OCI-LY7 (cell line): ENCODE measurements at regions not wholly inside any gene's neighbourhood (a gene's known extent, or its start where the extent isn't known, plus 50 kb on each side); places are given as distances from the start of the nearest gene placed in this dataset.
A peak's percentile ranks its signal among the peaks of the same experiment; 100 is the strongest.

Experiments used
- EZH2phosphoT487 ChIP-seq: fragments of 200-600 bp; sonication (generic); IDR thresholded peaks from 2 replicates; pipeline ENCODE4 v1.6.1; 2018; ENCODE audit warnings: low read depth, borderline replicate concordance, mild to moderate bottlenecking, mixed run types, antibody characterized with exemption, low read length, moderate library complexity, mixed read lengths
- TF ChIP-seq, protein P1 (sequence below): fragments of 200-600 bp; sonication (generic); conservative IDR thresholded peaks from 2 replicates; pipeline ENCODE4 v1.5.1; 2014; ENCODE audit warnings: mild to moderate bottlenecking, antibody characterized with exemption, low read length, moderate library complexity, mixed read lengths

DNA sequence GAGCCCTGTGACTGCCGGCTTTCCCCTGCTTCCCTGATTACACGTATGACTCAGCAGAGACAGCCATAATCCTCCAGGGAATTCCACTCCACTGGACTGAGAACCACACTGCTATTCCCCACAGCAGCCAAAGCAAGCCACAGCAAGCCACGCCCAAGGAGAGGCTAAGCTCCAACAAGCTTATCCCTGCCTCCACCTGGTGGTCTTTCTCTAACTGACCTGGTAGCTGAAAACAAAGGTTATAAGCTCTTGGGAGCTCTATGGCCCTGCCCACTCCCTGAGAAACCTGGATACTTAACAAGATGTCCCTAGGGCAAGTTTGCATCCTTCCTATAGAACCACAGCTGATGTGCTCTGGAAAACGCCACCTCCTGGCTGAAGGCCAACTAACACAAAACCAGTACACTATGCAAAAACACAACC, 613.7 kb upstream of the CDH18 start:
- TF ChIP-seq, protein P1, sequence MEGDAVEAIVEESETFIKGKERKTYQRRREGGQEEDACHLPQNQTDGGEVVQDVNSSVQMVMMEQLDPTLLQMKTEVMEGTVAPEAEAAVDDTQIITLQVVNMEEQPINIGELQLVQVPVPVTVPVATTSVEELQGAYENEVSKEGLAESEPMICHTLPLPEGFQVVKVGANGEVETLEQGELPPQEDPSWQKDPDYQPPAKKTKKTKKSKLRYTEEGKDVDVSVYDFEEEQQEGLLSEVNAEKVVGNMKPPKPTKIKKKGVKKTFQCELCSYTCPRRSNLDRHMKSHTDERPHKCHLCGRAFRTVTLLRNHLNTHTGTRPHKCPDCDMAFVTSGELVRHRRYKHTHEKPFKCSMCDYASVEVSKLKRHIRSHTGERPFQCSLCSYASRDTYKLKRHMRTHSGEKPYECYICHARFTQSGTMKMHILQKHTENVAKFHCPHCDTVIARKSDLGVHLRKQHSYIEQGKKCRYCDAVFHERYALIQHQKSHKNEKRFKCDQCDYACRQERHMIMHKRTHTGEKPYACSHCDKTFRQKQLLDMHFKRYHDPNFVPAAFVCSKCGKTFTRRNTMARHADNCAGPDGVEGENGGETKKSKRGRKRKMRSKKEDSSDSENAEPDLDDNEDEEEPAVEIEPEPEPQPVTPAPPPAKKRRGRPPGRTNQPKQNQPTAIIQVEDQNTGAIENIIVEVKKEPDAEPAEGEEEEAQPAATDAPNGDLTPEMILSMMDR: peak; percentile 25; the same call in 1 of the 2 replicates
- no peak for TF ChIP-seq EZH2phosphoT487
